ENCODE measurements at regions not wholly inside any gene's neighbourhood (a gene's known extent, or its start where the extent isn't known, plus 50 kb on each side); places are given as distances from the start of the nearest gene placed in this dataset.

DNA sequence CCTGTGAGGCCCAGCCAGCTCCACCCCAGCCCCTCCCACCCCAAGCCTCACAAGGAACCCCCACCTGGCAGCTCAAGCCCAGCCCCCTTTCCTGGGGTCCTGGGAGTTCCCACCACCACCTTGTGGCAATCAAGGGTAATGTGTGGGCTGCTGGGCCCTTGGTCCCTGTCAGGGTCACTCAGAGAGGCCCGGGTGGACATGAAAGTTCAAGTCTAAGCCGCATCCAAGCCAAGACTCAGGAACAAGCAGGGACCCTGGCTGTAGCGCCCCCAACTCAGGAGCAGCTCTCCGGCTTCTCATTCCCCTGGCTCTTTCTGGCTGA, 106.4 kb upstream of the C14orf180 start:
- no peak for TF ChIP-seq CTCF (IDR thresholded peaks at IDR 0.05)
- no peak for TF ChIP-seq KDM1A (IDR thresholded peaks at IDR 0.05; ENCODE audit: low read depth)
- TF ChIP-seq USF2 (IDR thresholded peaks at IDR 0.05): no peak
- TF ChIP-seq RCOR1 (IDR thresholded peaks at IDR 0.05; ENCODE audit: low read depth, low read length): no peak
- no peak for TF ChIP-seq HOXA7 (CRISPR knock-in tag; IDR thresholded peaks at IDR 0.05)
- TF ChIP-seq SREBF2 (IDR thresholded peaks at IDR 0.05): no peak
- no peak for TF ChIP-seq NR3C1 (IDR thresholded peaks at IDR 0.05)
- no peak for TF ChIP-seq RFX5 (IDR thresholded peaks at IDR 0.05)
- TF ChIP-seq MYC (IDR thresholded peaks at IDR 0.05; ENCODE audit: borderline replicate concordance, low read length): no peak

Measured in A549 (cell line).